ENCODE measurements at regions not wholly inside any gene's neighbourhood (a gene's known extent, or its start where the extent isn't known, plus 50 kb on each side); places are given as distances from the start of the nearest gene placed in this dataset.

- TF ChIP-seq POLR2AphosphoS5 (IDR thresholded peaks at IDR 0.05; ENCODE audit: borderline replicate concordance, low read depth, low read length), result no peak
- TF ChIP-seq EZH2 (IDR thresholded peaks at IDR 0.05), result no peak
- TF ChIP-seq FOXP2 (optimal IDR thresholded peaks at IDR 0.05; ENCODE audit: control extremely low read depth, extremely low read length, insufficient read depth), result no peak
These were observed 79.6 kb downstream of the PSMG1 start for GRCh38 chr21:39103689-39104088.
